ENCODE measurements at regions not wholly inside any gene's neighbourhood (a gene's known extent, or its start where the extent isn't known, plus 50 kb on each side); places are given as distances from the start of the nearest gene placed in this dataset.

GRCh38 chr12:67826946-67827720 is 162.1 kb upstream of the IFNG-AS1 start:
- no peaks in the 10 kb centered on the region for H3K36me3 ChIP-seq (ENCODE audit: control insufficient read depth in 4 of 4, insufficient read depth in 4 of 4, low read length in 4 of 4)
- no peaks in the 10 kb centered on the region for H3K27me3 ChIP-seq (ENCODE audit: control insufficient read depth in 3 of 3, insufficient read depth in 3 of 3, low read length in 2 of 3)
- TF ChIP-seq CTCF (IDR thresholded peaks at IDR 0.05; ENCODE audit: control extremely low read depth, extremely low read depth), result no peak
- H3K4me1 ChIP-seq (ENCODE audit: control insufficient read depth in 5 of 5, insufficient read depth in 5 of 5, low read length in 5 of 5), result peaks cover 0 to 12% (median 0%) of the 10 kb centered on the region in 5 donors
- peak overlapping the region in 1 of 2 donors; percentile 8 for H3K9ac ChIP-seq (ENCODE audit: insufficient read depth in 1 of 2, low read length in 2 of 2)
- peak in 1 of 3 donors; percentile 24 for DNase-seq
- no peak for ATAC-seq (ENCODE audit: insufficient read depth, low FRiP score)
- WGBS, 2 donors, result 85 to 87% methylated on average over 5 of the region's 5 CpGs
- peak overlapping the region in 1 of 2 donors; percentile 96 for H3K27ac ChIP-seq (ENCODE audit: low read depth in 1 of 2, low read length in 1 of 2)
- no peaks in the 10 kb centered on the region for H3K9me3 ChIP-seq (ENCODE audit: control insufficient read depth in 4 of 4, insufficient read depth in 3 of 4, low read length in 3 of 4)
- H3K4me3 ChIP-seq, result no peak overlapping the region

GRCh38 chr12:67827820-67828383 is 161.3 kb upstream of the IFNG-AS1 start:
- Histone ChIP-seq H3K4me3 (no peak overlapping the region), H3K27ac (ENCODE audit: low read depth in 1 of 2, low read length in 1 of 2) (peak overlapping the region; percentile 32 to 96), H3K36me3 (ENCODE audit: control insufficient read depth in 4 of 4, insufficient read depth in 4 of 4, low read length in 4 of 4) (no peaks in the 10 kb centered on the region), H3K27me3 (ENCODE audit: control insufficient read depth in 3 of 3, insufficient read depth in 3 of 3, low read length in 2 of 3) (no peaks in the 10 kb centered on the region), H3K4me1 (ENCODE audit: control insufficient read depth in 5 of 5, insufficient read depth in 5 of 5, low read length in 5 of 5) (peaks cover 0 to 12% (median 0%) of the 10 kb centered on the region in 5 donors), H3K9me3 (ENCODE audit: control insufficient read depth in 4 of 4, insufficient read depth in 3 of 4, low read length in 3 of 4) (no peaks in the 10 kb centered on the region), H3K9ac (ENCODE audit: insufficient read depth in 1 of 2, low read length in 2 of 2) (peak overlapping the region in 1 of 2 donors; percentile 8)
- no peak for TF ChIP-seq CTCF (IDR thresholded peaks at IDR 0.05; ENCODE audit: control extremely low read depth, extremely low read depth)
- ATAC-seq (ENCODE audit: insufficient read depth, low FRiP score) (no peak), DNase-seq (peak; percentile 14 to 53 (median 33))
- WGBS, 2 donors, result 55 to 75% methylated on average over 7 of the region's 7 CpGs

- H3K27ac ChIP-seq (ENCODE audit: low read depth in 1 of 2, low read length in 1 of 2), result no peak overlapping the region
- H3K4me3 ChIP-seq, result no peak overlapping the region
- DNase-seq (no peak), ATAC-seq (ENCODE audit: insufficient read depth, low FRiP score) (no peak)
- H3K9me3 ChIP-seq (ENCODE audit: control insufficient read depth in 4 of 4, insufficient read depth in 3 of 4, low read length in 3 of 4), result no peaks in the 10 kb centered on the region
- H3K9ac ChIP-seq (ENCODE audit: insufficient read depth in 1 of 2, low read length in 2 of 2), result no peak overlapping the region
- 97% methylated on average over 4 of the region's 4 CpGs for WGBS, 2 donors
- H3K27me3 ChIP-seq (ENCODE audit: control insufficient read depth in 3 of 3, insufficient read depth in 3 of 3, low read length in 2 of 3), result no peaks in the 10 kb centered on the region
- no peaks in the 10 kb centered on the region for H3K36me3 ChIP-seq (ENCODE audit: control insufficient read depth in 4 of 4, insufficient read depth in 4 of 4, low read length in 4 of 4)
- TF ChIP-seq CTCF (IDR thresholded peaks at IDR 0.05; ENCODE audit: control extremely low read depth, extremely low read depth), result no peak
- H3K4me1 ChIP-seq (ENCODE audit: control insufficient read depth in 5 of 5, insufficient read depth in 5 of 5, low read length in 5 of 5), result peaks cover 0 to 12% (median 1%) of the 10 kb centered on the region in 5 donors
These were observed 159.4 kb upstream of the IFNG-AS1 start for GRCh38 chr12:67829896-67830295.
